Activated T-helper 17 cell treated with anti-CD3 and anti-CD28 coated beads, Interleukin-2, amount 50 U/mL, for 72 hours (primary cell): ENCODE measurements at regions not wholly inside any gene's neighbourhood (a gene's known extent, or its start where the extent isn't known, plus 50 kb on each side); places are given as distances from the start of the nearest gene placed in this dataset.

Source experiments
- ATAC-seq: fragments of 150-1000 bp; cut with Tn5 transposase; replicated peaks from 2 replicates; pipeline ENCODE4 v1.10.0; 2021; ENCODE audit warnings: mild to moderate bottlenecking, moderate library complexity
- H3K27ac Mint-ChIP-seq: one replicate; pipeline ENCODE4 v1.8.0; 2022; ENCODE audit warnings: mixed read lengths
- H3K27me3 Mint-ChIP-seq: one replicate; pipeline ENCODE4 v1.8.0; 2022; ENCODE audit warnings: mixed read lengths
- H3K36me3 Mint-ChIP-seq: one replicate; pipeline ENCODE4 v1.8.0; 2022; ENCODE audit warnings: low read depth, mild to moderate bottlenecking, mixed read lengths
- H3K4me1 Mint-ChIP-seq: one replicate; pipeline ENCODE4 v1.8.0; 2022; ENCODE audit warnings: mixed read lengths
- H3K4me3 Mint-ChIP-seq: one replicate; pipeline ENCODE4 v1.8.0; 2022; ENCODE audit warnings: mild to moderate bottlenecking, mixed read lengths
- H3K9me3 Mint-ChIP-seq: one replicate; pipeline ENCODE4 v1.8.0; 2022; ENCODE audit warnings: mixed read lengths

DNA sequence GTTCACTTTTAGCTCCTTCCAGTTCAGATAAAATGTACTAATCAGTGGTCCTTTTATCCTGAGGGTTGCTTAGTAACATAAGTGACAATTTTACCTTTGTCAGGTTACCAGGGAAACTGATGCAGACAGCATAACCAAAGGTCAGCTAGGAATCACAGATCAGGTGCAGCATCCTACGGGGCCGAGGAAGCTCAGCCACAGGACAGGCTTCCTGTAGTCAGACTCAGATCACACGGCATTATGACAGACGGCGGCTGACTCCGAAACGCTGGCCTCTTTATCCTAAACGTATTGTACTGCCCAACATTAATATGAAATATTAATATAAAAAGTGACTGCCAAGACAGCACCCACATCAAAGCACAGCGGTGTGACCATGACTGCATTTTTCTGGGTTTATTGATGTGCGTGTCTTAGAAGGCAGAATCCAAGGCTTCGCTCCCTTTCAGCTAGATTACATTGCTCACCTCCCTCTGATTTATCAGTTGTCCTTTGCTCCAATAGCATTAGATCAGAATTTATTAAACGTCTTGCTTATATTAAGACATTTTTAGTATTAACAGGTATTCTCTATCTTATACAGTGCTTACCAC, 444.5 kb downstream of the CMPK2 start:
- Mint-ChIP-seq H3K27me3 (no peaks in the 10 kb centered on the region), H3K4me3 (no peak overlapping the region), H3K4me1 (no peaks in the 10 kb centered on the region), H3K27ac (no peak overlapping the region), H3K36me3 (no peaks in the 10 kb centered on the region), H3K9me3 (no peaks in the 10 kb centered on the region)
- ATAC-seq: no peak

DNA sequence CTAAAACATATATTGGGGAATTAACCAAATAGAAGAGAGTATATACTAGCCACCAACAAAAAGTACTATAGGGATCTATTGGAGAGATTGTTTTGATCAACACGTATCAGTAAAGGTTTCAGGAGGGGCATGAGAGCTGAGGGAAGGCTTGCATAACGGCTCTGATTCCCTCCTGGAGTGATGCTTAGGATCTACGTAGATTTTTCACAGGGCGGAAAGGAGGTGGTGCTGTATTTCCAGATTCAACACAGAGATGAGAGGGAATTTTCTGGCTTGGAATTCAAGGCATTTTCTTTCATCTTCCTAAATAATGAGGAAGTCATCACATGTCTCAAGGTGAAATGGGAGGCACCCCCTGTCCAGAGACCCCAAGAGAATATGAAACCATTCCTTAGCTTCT, 443.8 kb downstream of the CMPK2 start:
- Mint-ChIP-seq H3K36me3 (no peaks in the 10 kb centered on the region), H3K27ac (no peak overlapping the region), H3K4me1 (no peaks in the 10 kb centered on the region), H3K9me3 (no peaks in the 10 kb centered on the region), H3K27me3 (no peaks in the 10 kb centered on the region), H3K4me3 (no peak overlapping the region)
- no peak for ATAC-seq

DNA sequence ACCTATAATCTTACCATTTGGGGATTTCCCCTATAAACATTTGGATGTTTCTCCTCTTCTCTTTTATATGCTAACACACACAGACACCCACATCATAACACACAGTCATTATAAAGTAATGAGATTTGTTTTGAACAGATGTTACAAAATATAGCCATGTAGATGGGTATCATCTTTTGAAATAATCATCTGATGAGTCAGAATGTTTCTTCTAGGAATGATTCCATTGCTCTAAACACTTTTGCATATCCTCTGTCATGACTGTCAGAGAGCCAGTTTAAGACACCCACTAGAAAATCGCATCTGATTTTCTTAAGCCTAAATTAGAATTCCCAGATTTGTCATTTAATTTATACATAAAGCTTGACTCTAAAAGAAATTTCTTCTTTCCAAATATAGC, 442.6 kb downstream of the CMPK2 start:
- Mint-ChIP-seq H3K4me3 (no peak overlapping the region), H3K27ac (no peak overlapping the region), H3K36me3 (no peaks in the 10 kb centered on the region), H3K9me3 (no peaks in the 10 kb centered on the region), H3K4me1 (no peaks in the 10 kb centered on the region), H3K27me3 (no peaks in the 10 kb centered on the region)
- ATAC-seq: no peak

DNA sequence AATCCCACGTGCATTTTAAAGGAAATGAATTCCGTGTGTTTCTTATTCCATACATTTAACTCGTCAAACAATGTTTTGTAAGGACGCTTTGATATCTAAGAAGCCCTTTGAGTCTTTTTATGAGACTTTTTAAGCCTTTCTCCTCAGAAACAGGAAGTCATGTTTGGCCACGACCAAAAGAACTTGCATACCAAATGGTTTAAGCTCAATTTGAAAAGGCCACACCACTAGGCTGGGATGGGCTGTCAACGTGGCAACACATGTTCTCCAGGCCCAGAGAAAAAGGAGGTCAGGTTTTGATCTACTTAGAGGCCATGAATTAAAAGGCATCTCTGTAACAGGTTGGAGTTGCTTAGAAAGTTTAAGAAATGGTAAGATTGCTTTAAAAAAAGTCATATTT, 441.8 kb downstream of the CMPK2 start:
- Mint-ChIP-seq H3K27me3 (no peaks in the 10 kb centered on the region), H3K27ac (no peak overlapping the region), H3K4me3 (no peak overlapping the region), H3K9me3 (no peaks in the 10 kb centered on the region), H3K4me1 (no peaks in the 10 kb centered on the region), H3K36me3 (no peaks in the 10 kb centered on the region)
- no peak for ATAC-seq

DNA sequence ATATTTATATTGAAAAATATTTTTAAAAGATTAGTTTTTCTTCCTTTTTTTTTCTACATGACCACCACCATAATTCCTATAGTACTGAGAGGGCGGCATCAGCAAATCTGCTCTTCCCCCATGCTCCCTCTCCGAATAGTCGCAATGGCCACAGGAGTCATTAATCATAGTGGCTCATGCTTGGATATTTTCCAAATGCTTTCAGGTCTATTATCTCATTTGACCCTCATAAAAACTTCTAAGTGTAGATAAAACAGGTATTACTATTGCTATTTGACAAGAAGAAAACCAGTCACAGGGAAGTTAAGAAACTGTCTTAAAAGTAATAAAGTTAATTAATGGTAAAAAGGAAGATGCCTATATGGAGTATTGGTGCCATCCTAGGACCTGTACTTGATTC, 440.7 kb downstream of the CMPK2 start:
- H3K9me3 Mint-ChIP-seq: no peaks in the 10 kb centered on the region
- no peak overlapping the region for H3K27ac Mint-ChIP-seq
- H3K4me3 Mint-ChIP-seq: no peak overlapping the region
- H3K36me3 Mint-ChIP-seq: no peaks in the 10 kb centered on the region
- no peaks in the 10 kb centered on the region for H3K27me3 Mint-ChIP-seq
- no peak for ATAC-seq
- H3K4me1 Mint-ChIP-seq: no peaks in the 10 kb centered on the region

DNA sequence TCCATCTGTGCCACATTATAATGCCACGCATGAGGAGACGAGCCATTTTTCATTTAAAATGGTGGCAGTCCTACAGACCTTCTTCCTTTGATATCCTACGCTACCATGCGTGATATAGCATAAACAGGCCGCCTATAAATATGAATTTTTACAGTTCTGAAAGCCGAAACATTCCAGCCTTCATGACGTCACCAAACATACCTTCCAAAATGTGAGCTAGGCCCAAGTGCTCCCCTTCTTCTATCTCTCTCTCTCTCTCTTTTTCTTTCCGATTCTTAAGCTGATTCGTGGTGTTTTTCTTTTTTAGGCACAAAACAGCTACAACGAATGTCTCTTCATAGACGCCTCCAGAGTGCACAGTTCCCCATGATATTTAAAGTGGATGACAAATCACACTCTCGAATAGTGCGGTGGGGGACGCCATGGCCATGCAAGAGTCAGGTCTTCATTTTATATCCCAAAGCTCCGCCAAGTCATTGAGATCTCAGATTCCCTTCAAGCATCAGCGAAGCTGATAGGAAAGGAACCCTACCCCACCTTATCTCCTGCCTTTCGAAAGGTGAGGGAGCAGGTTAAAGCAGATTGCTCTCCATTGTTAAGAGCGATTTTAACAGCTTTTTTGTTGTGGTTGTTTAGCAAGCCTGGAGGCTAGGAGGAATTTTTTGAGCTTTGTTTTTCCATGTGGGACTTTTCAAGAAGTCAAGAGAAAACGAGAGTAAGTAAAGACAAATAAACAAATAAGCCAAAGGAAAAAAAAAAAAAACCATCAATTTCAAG, 436.3 kb downstream of the CMPK2 start:
- no peak for ATAC-seq
- H3K4me1 Mint-ChIP-seq: no peaks in the 10 kb centered on the region
- H3K36me3 Mint-ChIP-seq: no peaks in the 10 kb centered on the region
- no peak overlapping the region for H3K27ac Mint-ChIP-seq
- no peaks in the 10 kb centered on the region for H3K27me3 Mint-ChIP-seq
- no peak overlapping the region for H3K4me3 Mint-ChIP-seq
- H3K9me3 Mint-ChIP-seq: peaks cover 4% of the 10 kb centered on the region

DNA sequence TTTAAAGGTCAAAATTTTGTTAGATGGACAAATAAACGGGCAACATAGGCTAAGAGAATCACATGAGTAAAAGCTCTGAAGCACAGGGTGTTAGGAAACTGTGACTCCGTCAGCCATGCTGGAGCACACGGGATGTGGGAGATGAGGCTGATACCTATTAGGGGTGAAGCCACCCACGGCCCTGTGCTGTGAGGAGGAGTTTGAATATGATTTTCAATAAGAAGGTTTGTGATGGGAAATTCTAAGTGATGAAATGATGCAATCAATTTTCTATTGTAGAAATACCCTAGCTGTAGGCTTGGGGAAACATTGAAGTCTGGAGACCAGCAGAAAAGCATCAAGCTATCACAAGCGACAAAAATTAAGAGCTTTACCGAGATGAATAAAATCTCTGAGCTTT, 431.3 kb downstream of the CMPK2 start:
- Mint-ChIP-seq H3K4me3 (no peak overlapping the region), H3K36me3 (no peaks in the 10 kb centered on the region), H3K27me3 (no peaks in the 10 kb centered on the region), H3K27ac (no peak overlapping the region), H3K4me1 (no peaks in the 10 kb centered on the region), H3K9me3 (peaks cover 4% of the 10 kb centered on the region)
- no peak for ATAC-seq

DNA sequence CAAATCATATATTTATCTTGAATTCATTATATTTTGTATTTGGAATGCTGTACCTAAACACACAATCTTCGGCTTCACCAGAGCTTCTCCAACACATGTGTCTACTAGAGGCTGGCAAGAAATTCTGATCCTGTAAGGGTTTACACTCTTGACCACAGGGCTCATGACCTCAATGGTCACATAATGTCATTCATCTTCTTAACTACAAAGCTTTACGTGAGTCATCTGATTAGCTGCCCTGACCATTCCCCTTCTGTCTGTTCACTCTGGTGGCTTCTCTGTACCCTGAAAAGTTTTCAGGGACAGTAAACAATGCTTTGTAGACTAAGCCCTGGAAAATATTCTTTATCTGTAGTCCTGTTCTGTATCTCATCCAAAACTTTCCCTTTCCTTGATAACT, 423.9 kb downstream of the CMPK2 start:
- Mint-ChIP-seq H3K9me3 (no peaks in the 10 kb centered on the region), H3K27ac (no peak overlapping the region)

DNA sequence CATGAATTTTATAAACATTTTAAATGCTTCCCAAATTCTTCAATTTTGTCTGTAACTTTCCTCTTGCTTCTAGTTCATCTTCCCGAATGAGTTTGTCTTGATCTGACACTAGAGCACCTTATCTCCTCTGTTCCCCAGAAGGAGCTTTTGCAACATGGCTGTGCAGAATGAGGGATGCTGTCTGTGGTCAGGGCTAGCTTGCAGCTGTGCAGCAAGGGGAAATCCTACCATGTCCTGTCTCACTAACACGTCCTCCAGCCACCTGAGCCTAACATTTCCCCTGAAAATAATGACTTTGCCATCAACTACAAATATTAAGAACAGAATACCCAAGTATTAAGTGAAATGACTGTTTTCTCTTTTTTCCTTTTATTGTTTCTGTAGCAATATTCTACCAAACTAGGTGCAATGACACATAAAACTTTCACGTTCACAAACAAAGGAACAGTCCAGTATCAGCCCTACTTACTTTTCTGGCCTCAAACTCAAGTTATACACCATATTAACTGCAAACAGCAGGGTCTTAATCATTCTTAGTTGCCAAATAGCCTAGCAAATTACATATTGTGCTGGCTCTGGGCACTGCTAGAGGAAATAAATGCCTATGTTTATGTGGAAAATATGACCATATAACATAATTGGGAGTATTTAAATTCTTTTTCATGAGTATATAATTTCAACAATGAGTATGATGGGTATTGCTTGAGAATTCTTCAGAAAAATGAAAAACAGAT, 423.3 kb downstream of the CMPK2 start:
- H3K4me3 Mint-ChIP-seq: no peak overlapping the region
- H3K27me3 Mint-ChIP-seq: no peaks in the 10 kb centered on the region
- no peaks in the 10 kb centered on the region for H3K4me1 Mint-ChIP-seq
- ATAC-seq: no peak
- H3K27ac Mint-ChIP-seq: no peak overlapping the region
- no peaks in the 10 kb centered on the region for H3K9me3 Mint-ChIP-seq
- no peaks in the 10 kb centered on the region for H3K36me3 Mint-ChIP-seq

More for the DNA sequence above, 423.9 kb downstream of the CMPK2 start:
- Mint-ChIP-seq H3K36me3 (no peaks in the 10 kb centered on the region), H3K4me3 (no peak overlapping the region), H3K4me1 (no peaks in the 10 kb centered on the region), H3K27me3 (no peaks in the 10 kb centered on the region)
- no peak for ATAC-seq

DNA sequence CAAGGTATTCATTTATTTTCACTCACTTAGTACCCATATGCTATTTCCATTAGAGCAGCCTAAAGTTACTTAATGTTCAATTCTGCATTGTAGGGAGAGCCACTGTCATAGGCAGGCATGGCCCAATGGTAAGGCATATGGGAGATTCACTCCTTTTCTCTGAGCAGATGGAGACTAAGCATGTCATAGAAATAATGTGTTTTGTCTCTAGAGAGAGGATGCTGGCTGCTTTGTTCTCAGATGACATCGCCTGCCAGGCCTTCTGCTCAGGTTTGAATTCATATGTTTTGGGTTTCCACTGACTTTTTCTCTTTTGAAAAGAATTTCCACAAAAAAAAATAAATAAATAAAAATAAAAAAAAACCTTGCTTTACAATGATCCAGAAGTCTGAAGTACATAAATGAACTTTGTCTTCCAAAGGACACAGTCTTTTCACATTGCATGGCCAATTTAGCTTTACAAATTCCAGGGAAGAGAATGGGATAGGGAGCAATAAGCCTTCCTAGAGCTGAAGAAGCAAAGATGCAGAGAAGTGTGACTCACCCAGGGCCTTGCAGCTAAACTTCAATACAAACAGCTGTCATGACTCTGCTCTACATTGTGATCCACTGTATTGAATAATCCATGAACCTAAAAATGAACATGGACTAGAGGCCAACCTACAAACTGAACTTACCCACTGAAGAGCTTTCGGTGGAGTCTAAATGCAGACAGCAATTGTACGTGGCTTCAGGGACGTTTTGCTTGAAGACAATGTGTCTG, 422.5 kb downstream of the CMPK2 start:
- Mint-ChIP-seq H3K36me3 (no peaks in the 10 kb centered on the region), H3K9me3 (no peaks in the 10 kb centered on the region), H3K27me3 (peaks cover 3% of the 10 kb centered on the region), H3K27ac (no peak overlapping the region), H3K4me1 (no peaks in the 10 kb centered on the region), H3K4me3 (no peak overlapping the region)
- no peak for ATAC-seq

DNA sequence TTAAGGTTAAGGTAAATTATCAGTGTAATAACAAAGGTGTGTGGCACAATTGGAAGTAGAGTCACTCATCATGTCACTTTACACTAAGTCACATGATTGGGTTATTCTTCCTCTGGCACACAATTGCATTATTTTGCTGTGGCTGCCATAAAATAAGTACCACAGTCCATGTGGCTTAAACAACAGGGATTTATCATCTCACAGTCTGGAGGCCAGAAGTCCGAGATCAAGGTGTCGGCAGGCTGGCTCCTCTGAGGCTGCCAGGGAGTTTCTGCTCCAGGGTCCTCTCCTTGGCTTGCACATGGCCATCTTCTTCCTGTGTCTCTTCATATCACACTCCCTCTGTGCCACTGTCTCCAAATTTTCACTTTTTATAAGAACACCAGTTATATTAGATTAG, 421.2 kb downstream of the CMPK2 start:
- Mint-ChIP-seq H3K4me1 (no peaks in the 10 kb centered on the region), H3K9me3 (no peaks in the 10 kb centered on the region), H3K27me3 (peaks cover 11% of the 10 kb centered on the region), H3K4me3 (no peak overlapping the region), H3K27ac (no peak overlapping the region), H3K36me3 (no peaks in the 10 kb centered on the region)
- ATAC-seq: no peak

DNA sequence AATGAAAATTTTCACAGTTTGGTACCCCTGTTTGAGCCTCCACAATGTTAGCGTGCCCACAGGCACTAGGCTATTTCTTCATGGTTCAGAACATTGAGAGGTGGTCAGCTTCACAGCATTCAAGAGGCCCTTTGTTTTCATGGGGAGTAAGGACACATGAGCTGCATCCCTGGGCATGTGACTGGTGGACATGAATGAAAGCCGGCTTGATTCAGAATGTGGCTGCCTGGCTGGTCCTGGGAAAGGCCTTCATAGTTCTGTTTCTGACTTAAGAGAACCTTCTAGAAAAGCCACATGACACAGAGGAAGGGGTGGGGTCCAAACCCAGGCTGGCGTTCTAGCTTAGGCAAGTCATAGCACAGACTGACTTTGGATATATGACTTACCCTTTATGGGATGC, 420.6 kb downstream of the CMPK2 start:
- Mint-ChIP-seq H3K4me1 (no peaks in the 10 kb centered on the region), H3K9me3 (no peaks in the 10 kb centered on the region), H3K36me3 (no peaks in the 10 kb centered on the region), H3K27ac (no peak overlapping the region), H3K27me3 (peaks cover 11% of the 10 kb centered on the region), H3K4me3 (no peak overlapping the region)
- ATAC-seq: no peak

DNA sequence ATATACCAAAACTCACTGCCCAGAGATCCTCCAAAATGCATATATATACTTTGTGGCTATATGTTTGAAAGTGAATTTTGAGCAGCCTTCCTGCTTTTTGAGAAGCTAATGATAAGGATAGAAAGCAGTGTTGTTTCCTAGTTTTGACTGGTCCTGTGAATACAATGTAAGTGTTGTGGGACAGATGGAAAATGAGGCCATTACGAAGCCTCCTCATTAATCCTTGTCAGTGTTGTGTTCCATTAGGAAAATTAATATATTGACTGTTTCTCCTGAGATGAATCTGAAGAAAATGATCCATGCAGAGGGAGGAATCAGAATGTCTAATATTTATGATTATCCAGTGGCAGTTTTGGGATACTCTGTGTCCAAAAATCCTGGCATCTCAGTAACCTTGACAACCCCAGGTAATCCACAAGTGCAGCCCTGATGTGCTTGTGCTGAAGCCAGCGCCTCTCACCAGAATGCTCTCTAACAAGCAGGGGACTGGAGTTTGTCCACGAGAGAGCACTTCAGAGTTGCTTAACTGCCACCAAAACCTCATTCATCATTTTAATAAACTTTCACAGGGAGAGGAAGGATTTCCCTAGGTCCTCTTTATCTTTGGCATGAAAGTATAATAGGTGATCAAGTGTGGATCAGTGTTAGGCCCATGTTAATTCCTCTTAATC, 418.6 kb downstream of the CMPK2 start:
- Mint-ChIP-seq H3K27ac (no peak overlapping the region), H3K9me3 (peaks cover 1% of the 10 kb centered on the region), H3K4me3 (no peak overlapping the region), H3K27me3 (peaks cover 11% of the 10 kb centered on the region), H3K4me1 (no peaks in the 10 kb centered on the region), H3K36me3 (no peaks in the 10 kb centered on the region)
- no peak for ATAC-seq

DNA sequence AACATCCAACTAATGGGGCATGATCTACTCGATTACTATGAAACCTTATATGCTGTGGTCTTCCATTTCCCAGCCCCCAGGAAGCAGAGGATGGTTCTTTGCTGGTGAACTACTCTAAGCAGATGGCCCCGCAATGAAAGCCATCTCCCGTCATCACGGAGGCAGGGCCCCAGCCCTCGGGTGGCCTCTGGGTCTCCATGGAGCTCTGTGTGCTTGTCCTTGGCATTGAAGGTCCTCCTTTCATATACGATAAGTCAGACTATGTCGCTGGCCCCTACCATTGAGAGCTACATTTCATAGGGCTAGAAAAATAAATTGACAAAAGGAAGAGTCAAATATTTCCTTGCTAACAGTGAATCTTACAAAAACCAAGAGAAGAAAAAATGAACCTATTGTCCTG, 416.8 kb downstream of the CMPK2 start:
- ATAC-seq: no peak
- Mint-ChIP-seq H3K36me3 (no peaks in the 10 kb centered on the region), H3K27me3 (peaks cover 11% of the 10 kb centered on the region), H3K4me1 (no peaks in the 10 kb centered on the region), H3K4me3 (no peak overlapping the region), H3K9me3 (peaks cover 5% of the 10 kb centered on the region), H3K27ac (no peak overlapping the region)
